Natural killer cell (primary cell): ENCODE measurements at regions not wholly inside any gene's neighbourhood (a gene's known extent, or its start where the extent isn't known, plus 50 kb on each side); places are given as distances from the start of the nearest gene placed in this dataset.

ENCODE experiments used
- ATAC-seq, 3 donors: fragments of 150-1000 bp in 2 of 3; fragments of 200-7000 bp in 1 of 3; cut with Tn5 transposase; 1 replicate in 1 of 3; 2 replicates in 2 of 3; pipeline ENCODE4 v1.10.0; 2021; ENCODE audit warnings: mild to moderate bottlenecking in 2 of 3, moderate library complexity in 2 of 3
- DNase-seq, 2 donors: peaks; one replicate each; pipeline versions ENCODE4 v3.0.0 to v3.0.0-alpha.2; 2013 to 2021; ENCODE audit warnings: mixed read lengths in 1 of 2
- H3K27ac ChIP-seq: one replicate; pipeline ENCODE4 v1.5.1; 2013; ENCODE audit warnings: mild to moderate bottlenecking, low read length
- H3K27me3 ChIP-seq: one replicate; pipeline ENCODE4 v1.6.1; 2013; ENCODE audit warnings: low read length; ENCODE audit not compliant: control insufficient read depth, insufficient read depth
- H3K36me3 ChIP-seq: one replicate; pipeline ENCODE4 v1.6.1; 2013; ENCODE audit warnings: low read length; ENCODE audit not compliant: control insufficient read depth, insufficient read depth
- H3K4me1 ChIP-seq: one replicate; pipeline ENCODE4 v1.6.1; 2013; ENCODE audit warnings: low read length; ENCODE audit not compliant: control insufficient read depth, insufficient read depth
- H3K4me3 ChIP-seq: one replicate; pipeline ENCODE4 v1.5.1; 2013; ENCODE audit warnings: low read length
- H3K9me3 ChIP-seq: one replicate; pipeline ENCODE4 v1.6.1; 2013; ENCODE audit warnings: low read length; ENCODE audit not compliant: control insufficient read depth, insufficient read depth
- H3K27ac Mint-ChIP-seq, 2 donors: one replicate each; pipeline ENCODE4 v1.8.0; 2022; ENCODE audit warnings: mild to moderate bottlenecking in 2 of 2, mixed read lengths in 2 of 2, moderate library complexity in 1 of 2
- H3K27me3 Mint-ChIP-seq, 2 donors: one replicate each; pipeline ENCODE4 v1.8.0; 2022; ENCODE audit warnings: low read depth in 2 of 2, mixed read lengths in 2 of 2
- H3K36me3 Mint-ChIP-seq: one replicate; pipeline ENCODE4 v1.8.0; 2022; ENCODE audit warnings: mixed read lengths
- H3K4me1 Mint-ChIP-seq, 2 donors: one replicate each; pipeline ENCODE4 v1.8.0; 2022; ENCODE audit warnings: mixed read lengths in 2 of 2
- H3K4me3 Mint-ChIP-seq: one replicate; pipeline ENCODE4 v1.8.0; 2022; ENCODE audit warnings: mild to moderate bottlenecking, moderate library complexity, mixed read lengths
- H3K9me3 Mint-ChIP-seq, 2 donors: one replicate each; pipeline ENCODE4 v1.8.0; 2022; ENCODE audit warnings: mixed read lengths in 2 of 2
- WGBS: methylation state at CpG from one replicate; pipeline ENCODE4 v1.1.7; 2013; ENCODE audit warnings: missing lambda C conversion rate; ENCODE audit not compliant: insufficient coverage; 5-methylcytosine and 5-hydroxymethylcytosine counted together
- intact Hi-C: fragments of 100-400 bp; cut with micrococcal nuclease; formaldehyde crosslinking; loops from one replicate; pipeline ENCODE4 v1.14.2; 2022
- TF ChIP-seq, protein P1 (sequence below): fragments of 200-600 bp; IDR thresholded peaks from one replicate; pipeline ENCODE4 v1.8.0; 2022; ENCODE audit warnings: antibody characterized with exemption

DNA sequence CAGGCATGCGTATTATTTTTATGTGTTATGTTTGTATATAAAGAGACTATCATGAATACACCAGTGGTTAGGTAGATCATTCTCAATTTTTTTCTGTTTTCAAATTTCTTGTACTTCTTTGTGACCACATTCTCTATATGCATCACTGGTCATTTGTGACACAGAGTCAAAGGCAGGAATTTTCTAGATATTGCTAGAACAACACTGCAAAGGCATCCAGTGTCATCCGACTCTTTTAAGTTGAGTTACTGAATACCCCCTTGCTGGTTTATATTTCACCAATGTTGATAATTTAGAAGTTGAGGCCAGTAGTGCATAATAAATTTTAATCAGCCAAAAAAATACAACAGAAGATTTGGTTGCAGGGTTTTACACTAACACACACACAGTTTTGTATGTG, 351.8 kb downstream of the CASP12 start:
- no peak overlapping the region for H3K4me3 ChIP-seq
- H3K27me3 Mint-ChIP-seq: peaks cover 0 to 9% of the 10 kb centered on the region in 2 donors
- 100% methylated on average over 1 of the region's 2 CpGs for WGBS
- no peak for ATAC-seq
- peaks cover 2% of the 10 kb centered on the region for H3K27me3 ChIP-seq
- no peaks in the 10 kb centered on the region for H3K9me3 ChIP-seq
- no peak overlapping the region for H3K27ac Mint-ChIP-seq
- H3K4me1 Mint-ChIP-seq: peaks cover 7 to 8% of the 10 kb centered on the region in 2 donors
- intact Hi-C loops: no loop called here
- TF ChIP-seq, protein P1, sequence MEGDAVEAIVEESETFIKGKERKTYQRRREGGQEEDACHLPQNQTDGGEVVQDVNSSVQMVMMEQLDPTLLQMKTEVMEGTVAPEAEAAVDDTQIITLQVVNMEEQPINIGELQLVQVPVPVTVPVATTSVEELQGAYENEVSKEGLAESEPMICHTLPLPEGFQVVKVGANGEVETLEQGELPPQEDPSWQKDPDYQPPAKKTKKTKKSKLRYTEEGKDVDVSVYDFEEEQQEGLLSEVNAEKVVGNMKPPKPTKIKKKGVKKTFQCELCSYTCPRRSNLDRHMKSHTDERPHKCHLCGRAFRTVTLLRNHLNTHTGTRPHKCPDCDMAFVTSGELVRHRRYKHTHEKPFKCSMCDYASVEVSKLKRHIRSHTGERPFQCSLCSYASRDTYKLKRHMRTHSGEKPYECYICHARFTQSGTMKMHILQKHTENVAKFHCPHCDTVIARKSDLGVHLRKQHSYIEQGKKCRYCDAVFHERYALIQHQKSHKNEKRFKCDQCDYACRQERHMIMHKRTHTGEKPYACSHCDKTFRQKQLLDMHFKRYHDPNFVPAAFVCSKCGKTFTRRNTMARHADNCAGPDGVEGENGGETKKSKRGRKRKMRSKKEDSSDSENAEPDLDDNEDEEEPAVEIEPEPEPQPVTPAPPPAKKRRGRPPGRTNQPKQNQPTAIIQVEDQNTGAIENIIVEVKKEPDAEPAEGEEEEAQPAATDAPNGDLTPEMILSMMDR: no peak
- H3K36me3 Mint-ChIP-seq: no peaks in the 10 kb centered on the region
- no peaks in the 10 kb centered on the region for H3K4me1 ChIP-seq
- DNase-seq: no peak
- no peak overlapping the region for H3K4me3 Mint-ChIP-seq
- no peaks in the 10 kb centered on the region for H3K9me3 Mint-ChIP-seq
- H3K27ac ChIP-seq: no peak overlapping the region
- no peaks in the 10 kb centered on the region for H3K36me3 ChIP-seq

DNA sequence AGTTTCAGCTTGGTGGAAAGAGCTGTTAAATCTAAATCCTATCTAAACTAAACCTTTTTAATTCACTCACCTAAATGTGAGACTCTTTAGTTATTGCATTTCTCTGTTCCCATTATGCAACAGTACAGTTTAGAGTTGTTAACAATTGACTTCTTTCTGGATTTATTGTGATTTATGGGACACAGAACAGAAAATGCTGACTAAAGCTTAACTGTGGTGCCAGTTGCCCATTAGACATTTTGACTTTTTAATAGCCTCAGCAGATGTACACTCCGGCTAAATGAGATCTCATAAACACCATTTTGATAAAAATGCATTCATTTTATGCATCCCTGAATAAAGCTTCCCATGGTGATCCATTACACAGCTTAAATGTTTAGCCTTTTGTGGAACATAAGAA, 356.6 kb downstream of the CASP12 start:
- Histone ChIP-seq H3K27ac (no peak overlapping the region), H3K4me3 (no peak overlapping the region), H3K9me3 (no peaks in the 10 kb centered on the region), H3K36me3 (no peaks in the 10 kb centered on the region), H3K4me1 (no peaks in the 10 kb centered on the region), H3K27me3 (no peaks in the 10 kb centered on the region)
- Mint-ChIP-seq H3K4me1 (no peaks in the 10 kb centered on the region), H3K9me3 (no peaks in the 10 kb centered on the region), H3K27ac (no peak overlapping the region), H3K4me3 (no peak overlapping the region), H3K27me3 (peaks cover 0 to 9% of the 10 kb centered on the region in 2 donors), H3K36me3 (no peaks in the 10 kb centered on the region)
- 93% methylated on average over 1 of the region's 1 CpG for WGBS
- DNase-seq: no peak
- no peak for ATAC-seq
- TF ChIP-seq, protein P1: no peak
- intact Hi-C loops: no loop called here

- intact Hi-C loops: loop anchor here (10.0 kb wide), 1 partner anchor 466 kb away; no protein-coding TSS in a partner anchor
- Mint-ChIP-seq H3K9me3 (no peaks in the 10 kb centered on the region), H3K27me3 (peaks cover 0 to under 1% of the 10 kb centered on the region in 2 donors), H3K4me1 (no peaks in the 10 kb centered on the region), H3K4me3 (no peak overlapping the region), H3K36me3 (no peaks in the 10 kb centered on the region), H3K27ac (no peak overlapping the region)
- Histone ChIP-seq H3K36me3 (no peaks in the 10 kb centered on the region), H3K27me3 (no peaks in the 10 kb centered on the region), H3K4me3 (no peak overlapping the region), H3K9me3 (no peaks in the 10 kb centered on the region), H3K27ac (no peak overlapping the region), H3K4me1 (no peaks in the 10 kb centered on the region)
- TF ChIP-seq, protein P1: no peak
- ATAC-seq (no peak), DNase-seq (no peak)
- 100% methylated on average over 1 of the region's 1 CpG for WGBS
Measured at GRCh38 chr11:104538313-104538712, 359.9 kb downstream of the CASP12 start.

DNA sequence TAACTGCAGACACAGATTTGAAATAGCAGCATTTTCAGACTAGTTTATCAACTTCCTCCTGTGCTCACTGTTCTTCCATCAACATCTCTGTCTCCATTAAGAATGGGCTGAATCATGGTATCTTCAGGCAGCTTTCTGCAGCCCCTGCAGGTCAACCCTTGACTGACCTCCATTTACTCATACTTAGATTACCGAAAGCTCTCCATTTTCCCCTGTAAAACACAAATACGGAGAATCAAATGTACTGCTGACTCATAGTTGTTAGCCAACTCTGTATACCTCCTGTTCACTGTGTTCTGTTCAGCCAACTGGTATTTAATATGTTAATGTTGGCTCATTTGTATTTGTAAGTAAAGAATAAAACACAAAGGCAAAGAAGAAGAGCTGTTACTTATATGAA, 364.0 kb downstream of the CASP12 start:
- WGBS: 89% methylated on average over 2 of the region's 2 CpGs
- no peak overlapping the region for H3K27ac Mint-ChIP-seq
- no peaks in the 10 kb centered on the region for H3K27me3 Mint-ChIP-seq
- ATAC-seq (no peak), DNase-seq (no peak)
- H3K4me1 Mint-ChIP-seq: no peaks in the 10 kb centered on the region
- no peaks in the 10 kb centered on the region for H3K9me3 Mint-ChIP-seq
- TF ChIP-seq, protein P1: no peak
- H3K27ac ChIP-seq: no peak overlapping the region
- H3K36me3 Mint-ChIP-seq: no peaks in the 10 kb centered on the region
- H3K4me3 ChIP-seq: no peak overlapping the region
- intact Hi-C loops: loop anchor here (10.0 kb wide), 1 partner anchor 471 kb away; no protein-coding TSS in a partner anchor
- no peaks in the 10 kb centered on the region for H3K9me3 ChIP-seq
- H3K36me3 ChIP-seq: no peaks in the 10 kb centered on the region
- H3K4me3 Mint-ChIP-seq: no peak overlapping the region
- H3K4me1 ChIP-seq: no peaks in the 10 kb centered on the region
- no peaks in the 10 kb centered on the region for H3K27me3 ChIP-seq
